B cell (primary cell): ENCODE measurements at regions not wholly inside any gene's neighbourhood (a gene's known extent, or its start where the extent isn't known, plus 50 kb on each side); places are given as distances from the start of the nearest gene placed in this dataset.

ENCODE experiments used
- ATAC-seq: fragments of 200-7000 bp; cut with Tn5 transposase; one replicate; pipeline ENCODE4 v1.10.0; 2021; ENCODE audit warnings: low read depth, mild to moderate bottlenecking, moderate number of reproducible peaks, moderate library complexity
- CTCF ChIA-PET: fragments of 350-600 bp; sonication (Branson Sonifier 250); formaldehyde crosslinking; loops from one replicate; lab custom pipeline; 2021; ENCODE audit warnings: antibody characterized with exemption, inconsistent platforms; lab: Charles Lee
- POLR2A ChIA-PET: fragments of 350-600 bp; sonication (Branson Sonifier 250); formaldehyde crosslinking; loops from one replicate; lab custom pipeline; 2021; ENCODE audit warnings: antibody characterized with exemption; lab: Charles Lee
- DNase-seq: peaks from one replicate; pipeline ENCODE4 v3.0.0; 2013
- H2AFZ ChIP-seq: 2 replicates; pipeline ENCODE4 v1.6.1; 2012; ENCODE audit warnings: mild to moderate bottlenecking, low read depth, low read length; ENCODE audit not compliant: insufficient read depth, poor library complexity, severe bottlenecking
- H3K27ac ChIP-seq, 2 donors: 1 replicate in 1 of 2; 2 replicates in 1 of 2; pipeline ENCODE4 v1.5.1; 2012 to 2013; ENCODE audit warnings: low read length in 2 of 2, mild to moderate bottlenecking in 2 of 2, moderate library complexity in 1 of 2
- H3K27me3 ChIP-seq, 4 experiments: fragments of 200-600 bp in 1 of 4; sonication (generic) in 1 of 4; replicated peaks in 1 of 4; 1 replicate in 2 of 4; 2 replicates in 2 of 4; pipeline versions ENCODE4 v1.6.1 to v1.7.0; 2013 to 2016; ENCODE audit warnings: low read length in 3 of 4, mild to moderate bottlenecking in 2 of 4, mixed read lengths in 1 of 4, moderate library complexity in 1 of 4; ENCODE audit not compliant: insufficient read depth in 4 of 4, control insufficient read depth in 3 of 4; ENCODE audit errors: control extremely low read depth in 1 of 4
- H3K36me3 ChIP-seq, 2 experiments: replicated peaks in 1 of 2; 1 replicate in 1 of 2; 2 replicates in 1 of 2; pipeline versions ENCODE4 v1.6.1 to v1.7.1; 2013; ENCODE audit warnings: low read length in 1 of 2; ENCODE audit not compliant: insufficient read depth in 2 of 2, control insufficient read depth in 1 of 2; ENCODE audit errors: control extremely low read depth in 1 of 2, extremely low read depth in 1 of 2
- H3K4me1 ChIP-seq, 2 donors: fragments of 200-600 bp in 1 of 2; sonication (generic) in 1 of 2; 1 replicate in 1 of 2; 2 replicates in 1 of 2; pipeline versions ENCODE4 v1.5.1 to v1.6.1; 2013 to 2017; ENCODE audit warnings: low read length in 2 of 2; ENCODE audit not compliant: control insufficient read depth in 2 of 2, insufficient read depth in 2 of 2
- H3K4me2 ChIP-seq: replicated peaks from 2 replicates; pipeline ENCODE3; 2012; ENCODE audit warnings: mild to moderate bottlenecking, low read depth, low read length; ENCODE audit not compliant: poor library complexity, severe bottlenecking
- H3K4me3 ChIP-seq, 5 experiments: fragments of 200-600 bp in 1 of 5; sonication (generic) in 1 of 5; 1 replicate in 3 of 5; 2 replicates in 2 of 5; pipeline versions ENCODE4 v1.5.1 to v1.7.0; 2011 to 2016; ENCODE audit warnings: low read length in 4 of 5, mild to moderate bottlenecking in 4 of 5, low read depth in 2 of 5, control low read depth in 1 of 5, moderate library complexity in 1 of 5; ENCODE audit not compliant: insufficient read depth in 1 of 5; ENCODE audit errors: control extremely low read depth in 1 of 5, extremely low read depth in 1 of 5
- H3K79me2 ChIP-seq: fragments of 200-600 bp; sonication (generic); one replicate; pipeline ENCODE4 v1.6.0; 2016; ENCODE audit warnings: low read length; ENCODE audit not compliant: control insufficient read depth, insufficient read depth
- H3K9ac ChIP-seq: fragments of 200-600 bp; sonication (generic); 2 replicates; pipeline ENCODE4 v1.6.1; 2017; ENCODE audit warnings: mild to moderate bottlenecking, low read length, moderate library complexity
- H3K9me3 ChIP-seq, 3 donors: one replicate each; pipeline versions ENCODE4 v1.6.1 to v1.7.1; 2013; ENCODE audit warnings: low read length in 2 of 3; ENCODE audit not compliant: control insufficient read depth in 2 of 3, insufficient read depth in 1 of 3; ENCODE audit errors: control extremely low read depth in 1 of 3
- H4K20me1 ChIP-seq: 2 replicates; pipeline ENCODE4 v1.6.0; 2012; ENCODE audit warnings: mild to moderate bottlenecking, low read length; ENCODE audit not compliant: insufficient read depth, control insufficient read depth, poor library complexity, severe bottlenecking
- H3K27ac Mint-ChIP-seq: one replicate; pipeline ENCODE4 v1.8.0; 2021; ENCODE audit warnings: mixed read lengths
- H3K27me3 Mint-ChIP-seq: one replicate; pipeline ENCODE4 v1.8.0; 2021; ENCODE audit warnings: mixed read lengths
- H3K4me1 Mint-ChIP-seq: one replicate; pipeline ENCODE4 v1.8.0; 2021; ENCODE audit warnings: mixed read lengths
- H3K4me3 Mint-ChIP-seq: one replicate; pipeline ENCODE4 v1.8.0; 2021; ENCODE audit warnings: mixed read lengths
- H3K9me3 Mint-ChIP-seq: one replicate; pipeline ENCODE4 v1.8.0; 2022; ENCODE audit warnings: mixed read lengths; ENCODE audit not compliant: insufficient read depth
- CTCF ChIP-seq: fragments of 200-600 bp; IDR thresholded peaks from one replicate; pipeline ENCODE4 v1.8.0; 2022; ENCODE audit warnings: antibody characterized with exemption, mild to moderate bottlenecking
- EZH2 ChIP-seq: IDR thresholded peaks from 2 replicates; pipeline ENCODE4 v1.6.1; 2012; ENCODE audit warnings: borderline replicate concordance, low read depth, mild to moderate bottlenecking, moderate library complexity, low read length; ENCODE audit not compliant: insufficient read depth, poor library complexity, severe bottlenecking
- WGBS: methylation state at CpG from one replicate; pipeline ENCODE4 v1.1.5; 2013; ENCODE audit warnings: missing lambda C conversion rate; ENCODE audit not compliant: insufficient coverage; 5-methylcytosine and 5-hydroxymethylcytosine counted together
- intact Hi-C: fragments of 100-400 bp; cut with micrococcal nuclease; formaldehyde crosslinking; loops from one replicate; pipeline ENCODE4 v1.10.0; 2022

DNA sequence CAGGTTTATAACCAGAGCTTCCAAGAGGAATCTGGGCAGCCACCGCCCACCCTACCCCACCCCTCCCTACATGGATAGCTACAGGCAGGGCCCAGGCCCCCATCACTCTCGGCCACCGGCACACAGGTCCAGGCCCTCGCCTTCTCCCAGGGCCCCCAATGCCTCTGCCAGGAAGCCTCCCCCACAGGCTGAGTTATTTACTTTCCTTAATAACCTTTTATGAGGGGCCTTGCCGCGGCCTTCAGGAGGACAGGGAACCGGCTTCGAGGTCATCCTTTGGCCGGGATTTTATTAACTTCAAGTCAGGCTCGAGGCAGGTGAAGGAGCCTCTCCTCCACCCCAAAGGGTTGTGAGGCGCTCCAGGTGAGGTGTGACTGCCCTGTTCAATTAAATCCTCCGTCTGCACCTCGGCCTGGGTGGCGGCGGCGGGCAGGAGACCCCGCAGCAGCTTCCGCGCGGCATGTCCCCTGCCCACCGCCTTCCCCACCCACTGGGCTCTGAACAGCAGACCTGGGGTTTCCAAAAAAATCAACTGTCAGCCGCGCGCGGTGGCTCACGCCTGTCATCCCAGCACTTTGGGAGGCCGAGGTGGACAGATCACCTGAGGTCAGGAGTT is 106.5 kb downstream of the MICALL2 start:
- intact Hi-C loops: no loop called here
- ChIA-PET POLR2A (no interaction called here), CTCF (no interaction called here)
- peaks cover 23% of the 10 kb centered on the region for H3K27me3 Mint-ChIP-seq
- H3K4me2 ChIP-seq: no peak overlapping the region
- H3K79me2 ChIP-seq: no peaks in the 10 kb centered on the region
- 84% methylated on average over 19 of the region's 27 CpGs for WGBS
- no peak overlapping the region for H3K4me3 ChIP-seq
- no peaks in the 10 kb centered on the region for H4K20me1 ChIP-seq
- H3K27ac Mint-ChIP-seq: no peak overlapping the region
- TF ChIP-seq CTCF (no peak), EZH2 (no peak)
- H3K4me1 ChIP-seq: no peaks in the 10 kb centered on the region
- H3K9me3 Mint-ChIP-seq: no peaks in the 10 kb centered on the region
- H3K27ac ChIP-seq: no peak overlapping the region
- ATAC-seq (no peak), DNase-seq (no peak)
- no peaks in the 10 kb centered on the region for H3K36me3 ChIP-seq
- H3K9me3 ChIP-seq: peaks cover 0 to 3% (median 0%) of the 10 kb centered on the region in 3 donors
- no peak overlapping the region for H3K4me3 Mint-ChIP-seq
- H3K27me3 ChIP-seq: peaks cover 0 to 3% (median 0%) of the 10 kb centered on the region in 4 experiments
- no peak overlapping the region for H2AFZ ChIP-seq
- H3K9ac ChIP-seq: no peak overlapping the region
- H3K4me1 Mint-ChIP-seq: no peaks in the 10 kb centered on the region

- ChIA-PET POLR2A (no interaction called here), CTCF (no interaction called here)
- H3K9me3 ChIP-seq: peaks cover 0 to 12% (median 0%) of the 10 kb centered on the region in 3 donors
- Mint-ChIP-seq H3K27me3 (peaks cover 14% of the 10 kb centered on the region), H3K9me3 (no peaks in the 10 kb centered on the region), H3K4me1 (no peaks in the 10 kb centered on the region), H3K27ac (no peak overlapping the region), H3K4me3 (no peak overlapping the region)
- ATAC-seq (no peak), DNase-seq (no peak)
- no peak overlapping the region for H3K4me2 ChIP-seq
- H3K9ac ChIP-seq: no peak overlapping the region
- H2AFZ ChIP-seq: no peak overlapping the region
- no peak overlapping the region for H3K4me3 ChIP-seq
- no peaks in the 10 kb centered on the region for H3K79me2 ChIP-seq
- H4K20me1 ChIP-seq: no peaks in the 10 kb centered on the region
- 80% methylated on average over 25 of the region's 32 CpGs for WGBS
- H3K27ac ChIP-seq: no peak overlapping the region
- intact Hi-C loops: no loop called here
- H3K4me1 ChIP-seq: no peaks in the 10 kb centered on the region
- no peaks in the 10 kb centered on the region for H3K27me3 ChIP-seq
- no peak for TF ChIP-seq EZH2
- TF ChIP-seq CTCF: no peak
- no peaks in the 10 kb centered on the region for H3K36me3 ChIP-seq
These were observed 104.4 kb downstream of the MICALL2 start for GRCh38 chr7:1354661-1355567.
